Gastrocnemius medialis (tissue), 4 donors: ENCODE measurements at regions not wholly inside any gene's neighbourhood (a gene's known extent, or its start where the extent isn't known, plus 50 kb on each side); places are given as distances from the start of the nearest gene placed in this dataset.

Experiments
- CTCF ChIP-seq, 5 experiments: fragments of 450-650 bp in 3 of 5; fragments of 200-600 bp in 2 of 5; sonication (generic) in 2 of 5; IDR thresholded peaks in 4 of 5; conservative IDR thresholded peaks in 1 of 5; 1 replicate in 4 of 5; 2 replicates in 1 of 5; pipeline ENCODE4 v1.5.1; 2016 to 2019; ENCODE audit warnings: antibody characterized with exemption in 5 of 5, mild to moderate bottlenecking in 3 of 5, moderate library complexity in 3 of 5
- POLR2A ChIP-seq, 2 donors: fragments of 450-650 bp; IDR thresholded peaks; one replicate each; pipeline ENCODE4 v1.6.1; 2017; ENCODE audit warnings: antibody characterized with exemption in 2 of 2, mild to moderate bottlenecking in 2 of 2, moderate library complexity in 2 of 2

- no peak for TF ChIP-seq POLR2A (IDR thresholded peaks at IDR 0.05)
- TF ChIP-seq CTCF (IDR thresholded peaks at IDR 0.05 in 4 of 5, conservative IDR thresholded peaks at IDR 0.05 in 1 of 5), result no peak
Observed at GRCh38 chr4:106650701-106651100, 282.1 kb upstream of the GIMD1 start.
